NT2/D1 (cell line): ENCODE measurements at regions not wholly inside any gene's neighbourhood (a gene's known extent, or its start where the extent isn't known, plus 50 kb on each side); places are given as distances from the start of the nearest gene placed in this dataset.

Experiments
- YY1 ChIP-seq: IDR thresholded peaks from 2 replicates; pipeline ENCODE4 v1.6.1; 2011; ENCODE audit not compliant: insufficient read length, insufficient read depth
- ZNF274 ChIP-seq: IDR thresholded peaks from 2 replicates; pipeline ENCODE4 v1.6.1; 2011; ENCODE audit warnings: mild to moderate bottlenecking, low read depth, low read length

DNA sequence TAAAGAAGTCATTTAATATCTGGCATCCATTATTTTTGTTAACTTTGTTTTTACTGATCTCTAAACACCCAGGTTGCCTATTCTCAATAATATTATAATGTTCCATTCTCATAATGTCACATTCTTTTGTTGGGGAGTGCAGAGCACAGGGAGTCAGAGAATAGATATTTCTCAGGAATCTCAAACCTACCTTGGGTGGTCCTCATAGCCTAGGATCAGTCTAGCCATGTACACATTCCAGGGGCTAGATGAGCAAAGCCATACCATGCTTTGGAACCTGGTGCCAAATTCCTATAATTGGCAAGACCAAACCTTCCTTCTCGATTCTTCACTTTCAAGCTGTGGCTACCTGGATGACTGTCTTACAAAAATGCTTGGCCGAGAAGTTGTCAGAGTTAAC lies 1124.7 kb upstream of the WWC1 start:
- TF ChIP-seq YY1 = no peak
- no peak for TF ChIP-seq ZNF274
